Panc1 (cell line): ENCODE measurements at regions not wholly inside any gene's neighbourhood (a gene's known extent, or its start where the extent isn't known, plus 50 kb on each side); places are given as distances from the start of the nearest gene placed in this dataset.
"Not testable (repeated sequence)": the region's sequence is repeated elsewhere in the genome, so short reads cannot be mapped to it uniquely, and the experiment has no call there.

Source experiments
- POLR2AphosphoS5 ChIP-seq: IDR thresholded peaks from 2 replicates; pipeline ENCODE4 v1.6.1; 2012; ENCODE audit warnings: mild to moderate bottlenecking, low read depth, low read length, moderate library complexity
- SIN3A ChIP-seq: IDR thresholded peaks from 2 replicates; pipeline ENCODE4 v1.6.1; 2012; ENCODE audit warnings: low read depth, mild to moderate bottlenecking, low read length, moderate library complexity, borderline replicate concordance; ENCODE audit not compliant: insufficient read depth
- TCF7L2 ChIP-seq: IDR thresholded peaks from 2 replicates; pipeline ENCODE4 v1.6.1; 2011; ENCODE audit warnings: mild to moderate bottlenecking, low read depth, low read length, inconsistent platforms
- TF ChIP-seq, protein P1 (sequence below): fragments of 450-650 bp; IDR thresholded peaks from 2 replicates; pipeline ENCODE4 v1.5.1; 2017; ENCODE audit warnings: mild to moderate bottlenecking
- TF ChIP-seq, protein P2 (sequence below), 2 experiments: IDR thresholded peaks; 2 replicates each; pipeline ENCODE4 v1.6.1; 2011 to 2012; ENCODE audit warnings: low read depth in 2 of 2, control low read depth in 1 of 2, low read length in 1 of 2, mild to moderate bottlenecking in 1 of 2, moderate library complexity in 1 of 2; ENCODE audit not compliant: insufficient read depth in 1 of 2

- TF ChIP-seq, protein P1, sequence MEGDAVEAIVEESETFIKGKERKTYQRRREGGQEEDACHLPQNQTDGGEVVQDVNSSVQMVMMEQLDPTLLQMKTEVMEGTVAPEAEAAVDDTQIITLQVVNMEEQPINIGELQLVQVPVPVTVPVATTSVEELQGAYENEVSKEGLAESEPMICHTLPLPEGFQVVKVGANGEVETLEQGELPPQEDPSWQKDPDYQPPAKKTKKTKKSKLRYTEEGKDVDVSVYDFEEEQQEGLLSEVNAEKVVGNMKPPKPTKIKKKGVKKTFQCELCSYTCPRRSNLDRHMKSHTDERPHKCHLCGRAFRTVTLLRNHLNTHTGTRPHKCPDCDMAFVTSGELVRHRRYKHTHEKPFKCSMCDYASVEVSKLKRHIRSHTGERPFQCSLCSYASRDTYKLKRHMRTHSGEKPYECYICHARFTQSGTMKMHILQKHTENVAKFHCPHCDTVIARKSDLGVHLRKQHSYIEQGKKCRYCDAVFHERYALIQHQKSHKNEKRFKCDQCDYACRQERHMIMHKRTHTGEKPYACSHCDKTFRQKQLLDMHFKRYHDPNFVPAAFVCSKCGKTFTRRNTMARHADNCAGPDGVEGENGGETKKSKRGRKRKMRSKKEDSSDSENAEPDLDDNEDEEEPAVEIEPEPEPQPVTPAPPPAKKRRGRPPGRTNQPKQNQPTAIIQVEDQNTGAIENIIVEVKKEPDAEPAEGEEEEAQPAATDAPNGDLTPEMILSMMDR = not testable (repeated sequence)
- TF ChIP-seq POLR2AphosphoS5, TCF7L2, SIN3A: not testable (repeated sequence)
- TF ChIP-seq, protein P2, sequence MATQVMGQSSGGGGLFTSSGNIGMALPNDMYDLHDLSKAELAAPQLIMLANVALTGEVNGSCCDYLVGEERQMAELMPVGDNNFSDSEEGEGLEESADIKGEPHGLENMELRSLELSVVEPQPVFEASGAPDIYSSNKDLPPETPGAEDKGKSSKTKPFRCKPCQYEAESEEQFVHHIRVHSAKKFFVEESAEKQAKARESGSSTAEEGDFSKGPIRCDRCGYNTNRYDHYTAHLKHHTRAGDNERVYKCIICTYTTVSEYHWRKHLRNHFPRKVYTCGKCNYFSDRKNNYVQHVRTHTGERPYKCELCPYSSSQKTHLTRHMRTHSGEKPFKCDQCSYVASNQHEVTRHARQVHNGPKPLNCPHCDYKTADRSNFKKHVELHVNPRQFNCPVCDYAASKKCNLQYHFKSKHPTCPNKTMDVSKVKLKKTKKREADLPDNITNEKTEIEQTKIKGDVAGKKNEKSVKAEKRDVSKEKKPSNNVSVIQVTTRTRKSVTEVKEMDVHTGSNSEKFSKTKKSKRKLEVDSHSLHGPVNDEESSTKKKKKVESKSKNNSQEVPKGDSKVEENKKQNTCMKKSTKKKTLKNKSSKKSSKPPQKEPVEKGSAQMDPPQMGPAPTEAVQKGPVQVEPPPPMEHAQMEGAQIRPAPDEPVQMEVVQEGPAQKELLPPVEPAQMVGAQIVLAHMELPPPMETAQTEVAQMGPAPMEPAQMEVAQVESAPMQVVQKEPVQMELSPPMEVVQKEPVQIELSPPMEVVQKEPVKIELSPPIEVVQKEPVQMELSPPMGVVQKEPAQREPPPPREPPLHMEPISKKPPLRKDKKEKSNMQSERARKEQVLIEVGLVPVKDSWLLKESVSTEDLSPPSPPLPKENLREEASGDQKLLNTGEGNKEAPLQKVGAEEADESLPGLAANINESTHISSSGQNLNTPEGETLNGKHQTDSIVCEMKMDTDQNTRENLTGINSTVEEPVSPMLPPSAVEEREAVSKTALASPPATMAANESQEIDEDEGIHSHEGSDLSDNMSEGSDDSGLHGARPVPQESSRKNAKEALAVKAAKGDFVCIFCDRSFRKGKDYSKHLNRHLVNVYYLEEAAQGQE (IDR thresholded peaks at IDR 0.05; ENCODE audit: insufficient read depth in 1 of 2, low read depth in 2 of 2, low read length in 1 of 2) = not testable (repeated sequence)
Observed at GRCh38 chr20:22969031-22969430, 66.1 kb upstream of the SSTR4 start.
